ENCODE measurements at regions not wholly inside any gene's neighbourhood (a gene's known extent, or its start where the extent isn't known, plus 50 kb on each side); places are given as distances from the start of the nearest gene placed in this dataset.
"Not testable (repeated sequence)": the region's sequence is repeated elsewhere in the genome, so short reads cannot be mapped to it uniquely, and the experiment has no call there.

- H3K14ac ChIP-seq (ENCODE audit: insufficient read length); H2BK120ac ChIP-seq (replicated peaks; ENCODE audit: low read depth, low read length); H3K27me3 ChIP-seq (replicated peaks in 1 of 4; ENCODE audit: control insufficient read depth in 3 of 4, extremely low read depth in 1 of 4, insufficient read depth in 3 of 4, low read length in 3 of 4); POLR2A ChIA-PET (ENCODE audit: partially characterized antibody); H2BK15ac ChIP-seq (ENCODE audit: low read length); H3K23ac ChIP-seq (ENCODE audit: insufficient read length); H4K5ac ChIP-seq (ENCODE audit: insufficient read length, low read depth, low read length); H3K9me3 ChIP-seq (ENCODE audit: insufficient read depth in 2 of 2, low read depth in 1 of 2, low read length in 1 of 2); H3K4me3 ChIP-seq (ENCODE audit: extremely low read depth in 1 of 4, insufficient read depth in 2 of 4, low read depth in 3 of 4, low read length in 4 of 4); H3K4me1 ChIP-seq (replicated peaks in 1 of 4; ENCODE audit: control insufficient read depth in 3 of 4, insufficient read depth in 4 of 4, low read length in 3 of 4); H2BK20ac ChIP-seq (ENCODE audit: low read length); H2AK5ac ChIP-seq (ENCODE audit: low read depth, low read length); H3K9ac ChIP-seq (replicated peaks in 1 of 4; ENCODE audit: extremely low read depth in 1 of 4, low read depth in 3 of 4, low read length in 3 of 4); H4K91ac ChIP-seq (replicated peaks; ENCODE audit: insufficient read length, low read length); FAIRE-seq; H2AFZ ChIP-seq (ENCODE audit: low read length); H3K18ac ChIP-seq (ENCODE audit: extremely low read depth, low read length); H3K56ac ChIP-seq (replicated peaks; ENCODE audit: insufficient read length, low read depth, low read length); H3K4me2 ChIP-seq (ENCODE audit: insufficient read depth in 1 of 2, low read depth in 2 of 2, low read length in 2 of 2); H2BK12ac ChIP-seq (ENCODE audit: low read depth, low read length); H4K8ac ChIP-seq (ENCODE audit: extremely low read depth, insufficient read depth, low read length); H3K4ac ChIP-seq (replicated peaks; ENCODE audit: insufficient read length, low read depth, low read length); H3K23me2 ChIP-seq (ENCODE audit: low read depth, low read length); CTCF ChIA-PET (ENCODE audit: partially characterized antibody); H2BK5ac ChIP-seq (ENCODE audit: low read depth, low read length); H3K79me2 ChIP-seq (ENCODE audit: control insufficient read depth in 1 of 2, insufficient read depth in 2 of 2, low read length in 2 of 2); H3K79me1 ChIP-seq (ENCODE audit: low read depth, low read length); H3K27ac ChIP-seq (ENCODE audit: low read depth, low read length); H3K36me3 ChIP-seq (ENCODE audit: control insufficient read depth in 2 of 4, insufficient read depth in 4 of 4, low read length in 3 of 4); H4K20me1 ChIP-seq (replicated peaks in 1 of 2; ENCODE audit: control insufficient read depth in 1 of 2, insufficient read depth in 2 of 2, low read length in 2 of 2); DNase-seq (ENCODE audit: low read depth in 1 of 2, low spot score in 2 of 2): not testable (repeated sequence)
- 97% methylated on average over 4 of the region's 5 CpGs; no CpG with 5 or more reads in 1 of the 2 experiments for WGBS, 2 experiments (ENCODE audit: extremely low coverage in 1 of 2, insufficient coverage in 1 of 2, insufficient read length in 1 of 2, insufficient replicate concordance in 2 of 2, low coverage in 1 of 2, low lambda C conversion rate in 2 of 2, missing lambda C conversion rate in 1 of 2)
These were observed 95.6 kb downstream of the PRR15 start for GRCh38 chr7:29659213-29659612.

- H2BK15ac ChIP-seq (ENCODE audit: low read length); CTCF ChIA-PET (ENCODE audit: partially characterized antibody); H3K4me3 ChIP-seq (ENCODE audit: extremely low read depth in 1 of 4, insufficient read depth in 2 of 4, low read depth in 3 of 4, low read length in 4 of 4); H3K23ac ChIP-seq (ENCODE audit: insufficient read length); H4K8ac ChIP-seq (ENCODE audit: extremely low read depth, insufficient read depth, low read length); H3K79me1 ChIP-seq (ENCODE audit: low read depth, low read length); H3K4me2 ChIP-seq (ENCODE audit: insufficient read depth in 1 of 2, low read depth in 2 of 2, low read length in 2 of 2); H3K36me3 ChIP-seq (ENCODE audit: control insufficient read depth in 2 of 4, insufficient read depth in 4 of 4, low read length in 3 of 4); DNase-seq (ENCODE audit: low read depth in 1 of 2, low spot score in 2 of 2); H2AFZ ChIP-seq (ENCODE audit: low read length); FAIRE-seq; H3K9me3 ChIP-seq (ENCODE audit: insufficient read depth in 2 of 2, low read depth in 1 of 2, low read length in 1 of 2); H3K27ac ChIP-seq (ENCODE audit: low read depth, low read length); H3K14ac ChIP-seq (ENCODE audit: insufficient read length); H3K18ac ChIP-seq (ENCODE audit: extremely low read depth, low read length); H3K56ac ChIP-seq (replicated peaks; ENCODE audit: insufficient read length, low read depth, low read length); H2BK5ac ChIP-seq (ENCODE audit: low read depth, low read length); H3K79me2 ChIP-seq (ENCODE audit: control insufficient read depth in 1 of 2, insufficient read depth in 2 of 2, low read length in 2 of 2); POLR2A ChIA-PET (ENCODE audit: partially characterized antibody); H3K4me1 ChIP-seq (replicated peaks in 1 of 4; ENCODE audit: control insufficient read depth in 3 of 4, insufficient read depth in 4 of 4, low read length in 3 of 4); H2BK20ac ChIP-seq (ENCODE audit: low read length); H2BK120ac ChIP-seq (replicated peaks; ENCODE audit: low read depth, low read length); H4K20me1 ChIP-seq (replicated peaks in 1 of 2; ENCODE audit: control insufficient read depth in 1 of 2, insufficient read depth in 2 of 2, low read length in 2 of 2); H3K23me2 ChIP-seq (ENCODE audit: low read depth, low read length); H3K27me3 ChIP-seq (replicated peaks in 1 of 4; ENCODE audit: control insufficient read depth in 3 of 4, extremely low read depth in 1 of 4, insufficient read depth in 3 of 4, low read length in 3 of 4); H4K5ac ChIP-seq (ENCODE audit: insufficient read length, low read depth, low read length); H3K9ac ChIP-seq (replicated peaks in 1 of 4; ENCODE audit: extremely low read depth in 1 of 4, low read depth in 3 of 4, low read length in 3 of 4); H2BK12ac ChIP-seq (ENCODE audit: low read depth, low read length); H2AK5ac ChIP-seq (ENCODE audit: low read depth, low read length); H3K4ac ChIP-seq (replicated peaks; ENCODE audit: insufficient read length, low read depth, low read length); H4K91ac ChIP-seq (replicated peaks; ENCODE audit: insufficient read length, low read length): not testable (repeated sequence)
- 93% methylated on average over 3 of the region's 3 CpGs; no CpG with 5 or more reads in 1 of the 2 experiments for WGBS, 2 experiments (ENCODE audit: extremely low coverage in 1 of 2, insufficient coverage in 1 of 2, insufficient read length in 1 of 2, insufficient replicate concordance in 2 of 2, low coverage in 1 of 2, low lambda C conversion rate in 2 of 2, missing lambda C conversion rate in 1 of 2)
These were observed 99.3 kb downstream of the PRR15 start for GRCh38 chr7:29662899-29663298.
